Breast epithelium (tissue), 3 donors: ENCODE measurements at regions not wholly inside any gene's neighbourhood (a gene's known extent, or its start where the extent isn't known, plus 50 kb on each side); places are given as distances from the start of the nearest gene placed in this dataset.

ENCODE experiments used
- CTCF ChIP-seq, 3 donors: fragments of 450-650 bp; IDR thresholded peaks; one replicate each; pipeline ENCODE4 v1.5.1; 2016 to 2017; ENCODE audit warnings: antibody characterized with exemption in 3 of 3, mild to moderate bottlenecking in 3 of 3, moderate library complexity in 3 of 3
- POLR2A ChIP-seq: fragments of 450-650 bp; IDR thresholded peaks from one replicate; pipeline ENCODE4 v1.6.1; 2016; ENCODE audit warnings: antibody characterized with exemption, mild to moderate bottlenecking, moderate library complexity

DNA sequence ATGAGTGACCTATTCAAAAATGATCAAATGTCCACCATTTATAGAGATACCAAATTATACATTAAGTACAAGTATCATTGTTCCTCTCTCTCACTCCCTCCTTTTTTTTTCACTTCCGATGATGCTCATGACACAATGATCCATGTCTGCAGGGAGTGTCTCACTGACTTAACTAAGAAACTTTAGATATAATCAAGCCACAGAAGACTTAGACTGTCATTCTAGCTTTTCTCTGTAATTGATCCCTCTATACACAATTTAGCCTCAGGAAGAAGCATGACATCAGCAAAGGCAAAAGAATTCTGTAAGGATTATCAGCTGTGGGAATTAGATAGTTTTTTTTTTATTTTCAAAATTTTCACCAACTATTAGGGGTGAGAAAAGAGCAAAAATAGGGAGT is 734.9 kb upstream of the PCDH9 start:
- no peak for TF ChIP-seq CTCF (IDR thresholded peaks at IDR 0.05)
- TF ChIP-seq POLR2A = no peak
